OCI-LY7 (cell line): ENCODE measurements at regions not wholly inside any gene's neighbourhood (a gene's known extent, or its start where the extent isn't known, plus 50 kb on each side); places are given as distances from the start of the nearest gene placed in this dataset.

Source experiments
- BruUV-seq: library from RNA; stranded (reverse); fragments of 400-500 nt; replicated peaks from 2 replicates; lab custom pipeline; 2021; lab: Mats Ljungman, UMichigan
- CTCF ChIA-PET: fragments of 300-600 bp; sonication (Branson Sonifier 250); formaldehyde crosslinking; loops from one replicate; lab custom pipeline; 2022; ENCODE audit warnings: antibody characterized with exemption; ENCODE audit not compliant: unreplicated experiment; lab: Charles Lee
- POLR2A ChIA-PET: fragments of 300-600 bp; sonication (Branson Sonifier 250); formaldehyde crosslinking; loops from one replicate; lab custom pipeline; 2022; ENCODE audit warnings: antibody characterized with exemption; lab: Charles Lee
- DNase-seq: peaks from one replicate; pipeline ENCODE4 v3.0.0-alpha.2; 2015; ENCODE audit warnings: low spot score
- H2AFZ ChIP-seq: fragments of 200-600 bp; sonication (generic), shearing (Covaris generic); 2 replicates; pipeline ENCODE4 v1.6.1; 2014; ENCODE audit warnings: mild to moderate bottlenecking, antibody characterized with exemption, low read length, moderate library complexity
- H3K27ac ChIP-seq: fragments of 200-600 bp; sonication (generic); 2 replicates; pipeline ENCODE4 v1.5.1; 2014; ENCODE audit warnings: mixed run types, low read depth, mild to moderate bottlenecking, moderate library complexity, low read length, inconsistent platforms; ENCODE audit not compliant: poor library complexity, severe bottlenecking
- H3K36me3 ChIP-seq: fragments of 200-600 bp; sonication (generic); 2 replicates; pipeline ENCODE4 v1.6.1; 2014; ENCODE audit warnings: mild to moderate bottlenecking, antibody characterized with exemption, low read length, moderate library complexity, mixed read lengths; ENCODE audit not compliant: insufficient read depth
- H3K4me1 ChIP-seq: fragments of 200-600 bp; sonication (generic); 2 replicates; pipeline ENCODE4 v1.5.1; 2014; ENCODE audit warnings: mild to moderate bottlenecking, low read length; ENCODE audit not compliant: insufficient read depth, poor library complexity, severe bottlenecking
- H3K4me2 ChIP-seq: fragments of 200-600 bp; sonication (generic); 2 replicates; pipeline ENCODE4 v1.6.1; 2014; ENCODE audit warnings: mild to moderate bottlenecking, low read length
- H3K4me3 ChIP-seq: fragments of 200-600 bp; sonication (generic); 2 replicates; pipeline ENCODE4 v1.5.1; 2014; ENCODE audit warnings: mild to moderate bottlenecking, low read depth, low read length; ENCODE audit not compliant: poor library complexity, severe bottlenecking
- H3K79me2 ChIP-seq: fragments of 200-600 bp; sonication (generic); 2 replicates; pipeline ENCODE4 v1.6.1; 2016; ENCODE audit warnings: low read depth, mild to moderate bottlenecking, low read length, moderate library complexity, mixed read lengths; ENCODE audit not compliant: insufficient read depth
- H3K9me2 ChIP-seq: fragments of 200-600 bp; sonication (generic); 2 replicates; pipeline ENCODE4 v1.6.1; 2016; ENCODE audit warnings: mild to moderate bottlenecking, low read length, mixed read lengths; ENCODE audit not compliant: insufficient read depth
- H3K9me3 ChIP-seq: fragments of 200-600 bp; sonication (generic); 2 replicates; pipeline ENCODE4 v1.6.1; 2014; ENCODE audit warnings: mild to moderate bottlenecking, mixed run types, low read length, mixed read lengths
- H4K20me1 ChIP-seq: fragments of 200-600 bp; sonication (generic); 2 replicates; pipeline ENCODE4 v1.6.1; 2014; ENCODE audit warnings: mild to moderate bottlenecking, antibody characterized with exemption, low read length, moderate library complexity, mixed read lengths; ENCODE audit not compliant: insufficient read depth
- EZH2phosphoT487 ChIP-seq: fragments of 200-600 bp; sonication (generic); IDR thresholded peaks from 2 replicates; pipeline ENCODE4 v1.6.1; 2018; ENCODE audit warnings: low read depth, borderline replicate concordance, mild to moderate bottlenecking, mixed run types, antibody characterized with exemption, low read length, moderate library complexity, mixed read lengths
- intact Hi-C: fragments of 100-400 bp; cut with micrococcal nuclease; formaldehyde crosslinking; loops from one replicate; pipeline ENCODE4 v1.10.0; 2022; ENCODE audit not compliant: unreplicated experiment
- TF ChIP-seq, protein P1 (sequence below): fragments of 200-600 bp; sonication (generic); conservative IDR thresholded peaks from 2 replicates; pipeline ENCODE4 v1.5.1; 2014; ENCODE audit warnings: mild to moderate bottlenecking, antibody characterized with exemption, low read length, moderate library complexity, mixed read lengths

DNA sequence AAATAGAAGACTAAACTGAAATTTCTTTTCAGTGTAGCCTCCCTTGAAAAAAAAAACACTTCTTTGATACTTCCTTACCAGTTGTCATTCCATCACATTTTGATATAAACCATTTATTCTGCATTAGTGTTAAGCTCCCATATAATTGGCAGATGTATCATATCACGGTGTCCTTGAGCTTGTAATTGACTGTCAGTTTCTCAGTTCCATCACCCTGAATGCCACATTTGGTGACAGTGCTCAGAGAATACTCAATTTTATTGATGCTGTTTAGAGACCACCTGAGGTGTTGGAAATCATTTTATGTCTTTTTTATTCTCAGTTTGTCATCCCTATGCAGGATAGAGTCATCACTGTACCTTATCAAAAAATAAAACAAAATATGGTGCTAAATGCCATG, 1528.2 kb downstream of the RAPGEF2 start:
- Histone ChIP-seq H3K4me2 (no peak overlapping the region), H3K79me2 (no peaks in the 10 kb centered on the region), H3K27ac (no peak overlapping the region), H3K9me3 (no peaks in the 10 kb centered on the region), H3K9me2 (no peaks in the 10 kb centered on the region), H2AFZ (no peak overlapping the region), H3K4me1 (no peaks in the 10 kb centered on the region), H3K36me3 (no peaks in the 10 kb centered on the region), H3K4me3 (no peak overlapping the region), H4K20me1 (no peaks in the 10 kb centered on the region)
- ChIA-PET POLR2A (no interaction called here), CTCF (no interaction called here)
- intact Hi-C loops: no loop called here
- no TSS peak for BruUV-seq
- DNase-seq: no peak
- TF ChIP-seq EZH2phosphoT487: no peak
- TF ChIP-seq, protein P1, sequence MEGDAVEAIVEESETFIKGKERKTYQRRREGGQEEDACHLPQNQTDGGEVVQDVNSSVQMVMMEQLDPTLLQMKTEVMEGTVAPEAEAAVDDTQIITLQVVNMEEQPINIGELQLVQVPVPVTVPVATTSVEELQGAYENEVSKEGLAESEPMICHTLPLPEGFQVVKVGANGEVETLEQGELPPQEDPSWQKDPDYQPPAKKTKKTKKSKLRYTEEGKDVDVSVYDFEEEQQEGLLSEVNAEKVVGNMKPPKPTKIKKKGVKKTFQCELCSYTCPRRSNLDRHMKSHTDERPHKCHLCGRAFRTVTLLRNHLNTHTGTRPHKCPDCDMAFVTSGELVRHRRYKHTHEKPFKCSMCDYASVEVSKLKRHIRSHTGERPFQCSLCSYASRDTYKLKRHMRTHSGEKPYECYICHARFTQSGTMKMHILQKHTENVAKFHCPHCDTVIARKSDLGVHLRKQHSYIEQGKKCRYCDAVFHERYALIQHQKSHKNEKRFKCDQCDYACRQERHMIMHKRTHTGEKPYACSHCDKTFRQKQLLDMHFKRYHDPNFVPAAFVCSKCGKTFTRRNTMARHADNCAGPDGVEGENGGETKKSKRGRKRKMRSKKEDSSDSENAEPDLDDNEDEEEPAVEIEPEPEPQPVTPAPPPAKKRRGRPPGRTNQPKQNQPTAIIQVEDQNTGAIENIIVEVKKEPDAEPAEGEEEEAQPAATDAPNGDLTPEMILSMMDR: no peak

DNA sequence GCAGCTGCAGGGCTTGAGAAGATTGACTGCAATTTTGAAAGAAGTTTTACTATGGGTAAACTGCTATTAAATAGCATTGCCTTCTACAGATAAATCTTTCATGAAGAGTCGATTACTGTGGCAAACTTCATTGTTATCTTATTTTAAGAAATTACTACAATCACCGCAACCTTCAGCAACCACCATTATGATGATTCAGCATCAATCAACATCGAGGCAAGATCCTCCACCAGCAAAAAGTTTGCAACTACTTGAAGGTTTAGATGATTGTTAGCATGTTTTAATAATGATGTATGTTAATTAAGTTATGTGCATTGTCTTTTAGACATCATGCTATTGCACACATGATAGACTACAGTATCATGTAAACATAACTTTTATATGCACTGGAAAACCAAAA, 1511.0 kb downstream of the FSTL5 start:
- Histone ChIP-seq H3K9me2 (no peaks in the 10 kb centered on the region), H3K27ac (no peak overlapping the region), H3K4me2 (no peak overlapping the region), H3K4me3 (no peak overlapping the region), H3K79me2 (no peaks in the 10 kb centered on the region), H2AFZ (no peak overlapping the region), H3K36me3 (no peaks in the 10 kb centered on the region), H3K9me3 (no peaks in the 10 kb centered on the region), H4K20me1 (no peaks in the 10 kb centered on the region), H3K4me1 (no peaks in the 10 kb centered on the region)
- TF ChIP-seq EZH2phosphoT487: no peak
- TF ChIP-seq, protein P1: no peak
- ChIA-PET CTCF (no interaction called here), POLR2A (no interaction called here)
- no TSS peak for BruUV-seq
- intact Hi-C loops: no loop called here
- DNase-seq: no peak

GRCh38 chr4:160675550-160675949, 1488.2 kb downstream of the FSTL5 start:
- H3K4me1 ChIP-seq: no peaks in the 10 kb centered on the region
- no peak overlapping the region for H3K4me2 ChIP-seq
- no peaks in the 10 kb centered on the region for H4K20me1 ChIP-seq
- ChIA-PET CTCF (no interaction called here), POLR2A (no interaction called here)
- no TSS peak for BruUV-seq
- no peaks in the 10 kb centered on the region for H3K36me3 ChIP-seq
- H3K79me2 ChIP-seq: no peaks in the 10 kb centered on the region
- no peak overlapping the region for H3K27ac ChIP-seq
- H3K4me3 ChIP-seq: no peak overlapping the region
- no peaks in the 10 kb centered on the region for H3K9me2 ChIP-seq
- TF ChIP-seq EZH2phosphoT487: no peak
- TF ChIP-seq, protein P1: no peak
- no peak for DNase-seq
- no peaks in the 10 kb centered on the region for H3K9me3 ChIP-seq
- intact Hi-C loops: no loop called here
- no peak overlapping the region for H2AFZ ChIP-seq
